Endodermal cell (in vitro differentiated cells): ENCODE measurements at regions not wholly inside any gene's neighbourhood (a gene's known extent, or its start where the extent isn't known, plus 50 kb on each side); places are given as distances from the start of the nearest gene placed in this dataset.
"Not testable (repeated sequence)": the region's sequence is repeated elsewhere in the genome, so short reads cannot be mapped to it uniquely, and the experiment has no call there.

Experiments used
- DNase-seq: peaks from one replicate; pipeline ENCODE4 v3.0.0-alpha.2; 2017
- H3K27ac ChIP-seq: 2 replicates; pipeline ENCODE4 v1.5.1; 2013; ENCODE audit warnings: mild to moderate bottlenecking, low read depth, low read length, moderate library complexity
- H3K27me3 ChIP-seq: 2 replicates; pipeline ENCODE4 v1.6.1; 2013; ENCODE audit warnings: mild to moderate bottlenecking, low read length, moderate library complexity; ENCODE audit not compliant: insufficient read depth, control insufficient read depth, poor library complexity, severe bottlenecking
- H3K36me3 ChIP-seq: 2 replicates; pipeline ENCODE4 v1.7.0; 2013; ENCODE audit warnings: mild to moderate bottlenecking, low read length, moderate library complexity; ENCODE audit not compliant: control insufficient read depth, insufficient read depth
- H3K4me1 ChIP-seq: one replicate; pipeline ENCODE4 v1.7.0; 2013; ENCODE audit warnings: low read length; ENCODE audit not compliant: control insufficient read depth, insufficient read depth
- H3K4me3 ChIP-seq: 2 replicates; pipeline ENCODE4 v1.5.1; 2013; ENCODE audit warnings: mild to moderate bottlenecking, low read length, moderate library complexity
- H3K9ac ChIP-seq: 2 replicates; pipeline ENCODE4 v1.6.1; 2013; ENCODE audit warnings: mild to moderate bottlenecking, low read length, moderate library complexity; ENCODE audit not compliant: poor library complexity, severe bottlenecking; ENCODE audit errors: extremely low read depth
- H3K9me3 ChIP-seq: 2 replicates; pipeline ENCODE4 v1.6.1; 2013; ENCODE audit warnings: mild to moderate bottlenecking, low read length, moderate library complexity; ENCODE audit not compliant: control insufficient read depth
- H3K27ac Mint-ChIP-seq: 2 replicates; pipeline ENCODE4 v1.8.0; 2020; ENCODE audit warnings: mixed read lengths
- H3K27me3 Mint-ChIP-seq: 2 replicates; pipeline ENCODE4 v1.8.0; 2021; ENCODE audit warnings: mild to moderate bottlenecking, mixed read lengths; ENCODE audit not compliant: insufficient read depth
- H3K36me3 Mint-ChIP-seq: 2 replicates; pipeline ENCODE4 v1.8.0; 2020; ENCODE audit warnings: low read depth, mixed read lengths
- H3K4me1 Mint-ChIP-seq: 2 replicates; pipeline ENCODE4 v1.8.0; 2020; ENCODE audit warnings: mixed read lengths
- H3K4me3 Mint-ChIP-seq: 2 replicates; pipeline ENCODE4 v1.8.0; 2020; ENCODE audit warnings: mild to moderate bottlenecking, moderate library complexity, mixed read lengths
- H3K9me3 Mint-ChIP-seq: 2 replicates; pipeline ENCODE4 v1.8.0; 2020; ENCODE audit warnings: mild to moderate bottlenecking, mixed read lengths
- CTCF ChIP-seq: fragments of 200-600 bp; sonication (generic); conservative IDR thresholded peaks from 2 replicates; pipeline ENCODE4 v1.5.0; 2021; ENCODE audit warnings: antibody characterized with exemption, mild to moderate bottlenecking
- WGBS, 2 experiments: methylation state at CpG; one replicate each; pipeline versions ENCODE4 v1.1.5 to v1.1.7; 2013; ENCODE audit warnings: missing lambda C conversion rate in 2 of 2, mixed read lengths in 1 of 2; ENCODE audit not compliant: insufficient coverage in 1 of 2, insufficient read length in 1 of 2; 5-methylcytosine and 5-hydroxymethylcytosine counted together

GRCh38 chr6:114879693-114880092 is 536.9 kb upstream of the HS3ST5 start:
- no peak overlapping the region for H3K27ac Mint-ChIP-seq
- H3K4me1 Mint-ChIP-seq, result no peaks in the 10 kb centered on the region
- H3K27ac ChIP-seq, result no peak overlapping the region
- no peaks in the 10 kb centered on the region for H3K9me3 Mint-ChIP-seq
- H3K9ac ChIP-seq, result no peak overlapping the region
- DNase-seq, result no peak
- no peak overlapping the region for H3K4me3 ChIP-seq
- H3K27me3 ChIP-seq, result no peaks in the 10 kb centered on the region
- H3K9me3 ChIP-seq, result no peaks in the 10 kb centered on the region
- no peaks in the 10 kb centered on the region for H3K36me3 ChIP-seq
- H3K4me3 Mint-ChIP-seq, result no peak overlapping the region
- no peak for TF ChIP-seq CTCF
- H3K27me3 Mint-ChIP-seq, result no peaks in the 10 kb centered on the region
- H3K36me3 Mint-ChIP-seq, result no peaks in the 10 kb centered on the region
- H3K4me1 ChIP-seq, result no peaks in the 10 kb centered on the region

DNA sequence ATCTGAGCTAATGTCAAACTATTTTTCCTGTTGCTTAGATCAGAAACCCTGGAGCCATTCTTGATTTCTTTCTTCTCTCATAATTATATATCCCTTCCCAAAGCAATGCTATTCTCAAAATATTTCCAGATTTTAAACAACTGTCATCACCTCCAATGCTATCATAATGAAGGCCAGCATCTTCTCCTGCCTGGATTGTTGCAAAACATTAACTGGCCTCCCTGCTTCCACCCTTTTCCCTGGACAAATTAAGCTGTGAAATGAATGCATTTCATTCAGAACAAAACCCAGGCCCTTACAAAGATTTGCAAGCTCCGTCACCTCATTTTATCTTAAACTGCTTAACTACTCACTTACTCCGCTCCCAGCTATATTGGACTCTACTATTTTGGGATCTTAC is 535.3 kb upstream of the HS3ST5 start:
- H3K9ac ChIP-seq, result no peak overlapping the region
- no peak for TF ChIP-seq CTCF
- H3K36me3 Mint-ChIP-seq, result no peaks in the 10 kb centered on the region
- no peaks in the 10 kb centered on the region for H3K36me3 ChIP-seq
- H3K9me3 ChIP-seq, result no peaks in the 10 kb centered on the region
- H3K27me3 Mint-ChIP-seq, result no peaks in the 10 kb centered on the region
- H3K4me1 Mint-ChIP-seq, result no peaks in the 10 kb centered on the region
- 94% methylated on average over 2 of the region's 2 CpGs; no CpG with 5 or more reads in 1 of the 2 experiments for WGBS, 2 experiments
- H3K9me3 Mint-ChIP-seq, result no peaks in the 10 kb centered on the region
- no peak overlapping the region for H3K4me3 ChIP-seq
- H3K4me1 ChIP-seq, result no peaks in the 10 kb centered on the region
- no peak for DNase-seq
- no peak overlapping the region for H3K4me3 Mint-ChIP-seq
- no peak overlapping the region for H3K27ac Mint-ChIP-seq
- no peak overlapping the region for H3K27ac ChIP-seq
- no peaks in the 10 kb centered on the region for H3K27me3 ChIP-seq

DNA sequence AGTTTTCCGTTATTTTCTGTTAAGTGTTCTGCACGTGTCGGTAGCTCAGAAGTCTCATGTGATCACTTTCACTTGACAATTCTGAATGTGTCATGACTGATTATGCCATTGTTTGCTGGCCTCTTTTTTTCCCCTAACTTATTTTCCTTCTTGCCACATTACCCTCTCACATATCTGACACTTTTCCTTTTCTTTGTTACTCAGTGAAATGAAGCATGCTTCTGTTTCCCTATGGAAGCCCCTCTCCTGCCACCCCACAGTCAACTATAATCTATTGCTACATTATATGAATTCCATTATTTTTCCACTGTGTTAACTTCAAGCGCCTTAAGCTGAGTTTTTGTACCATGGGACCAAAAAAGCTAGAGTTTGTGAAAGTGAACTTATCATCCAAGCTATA is 531.6 kb upstream of the HS3ST5 start:
- no peaks in the 10 kb centered on the region for H3K27me3 ChIP-seq
- no peak overlapping the region for H3K27ac ChIP-seq
- DNase-seq, result no peak
- no peak overlapping the region for H3K4me3 ChIP-seq
- no peaks in the 10 kb centered on the region for H3K9me3 ChIP-seq
- no peaks in the 10 kb centered on the region for H3K4me1 Mint-ChIP-seq
- WGBS, 2 experiments, result 80 to 98% methylated on average over 3 to 4 of the region's 4 CpGs
- no peak for TF ChIP-seq CTCF
- no peak overlapping the region for H3K27ac Mint-ChIP-seq
- no peak overlapping the region for H3K4me3 Mint-ChIP-seq
- no peaks in the 10 kb centered on the region for H3K36me3 Mint-ChIP-seq
- H3K36me3 ChIP-seq, result no peaks in the 10 kb centered on the region
- no peak overlapping the region for H3K9ac ChIP-seq
- H3K4me1 ChIP-seq, result no peaks in the 10 kb centered on the region
- no peaks in the 10 kb centered on the region for H3K27me3 Mint-ChIP-seq
- H3K9me3 Mint-ChIP-seq, result no peaks in the 10 kb centered on the region

DNA sequence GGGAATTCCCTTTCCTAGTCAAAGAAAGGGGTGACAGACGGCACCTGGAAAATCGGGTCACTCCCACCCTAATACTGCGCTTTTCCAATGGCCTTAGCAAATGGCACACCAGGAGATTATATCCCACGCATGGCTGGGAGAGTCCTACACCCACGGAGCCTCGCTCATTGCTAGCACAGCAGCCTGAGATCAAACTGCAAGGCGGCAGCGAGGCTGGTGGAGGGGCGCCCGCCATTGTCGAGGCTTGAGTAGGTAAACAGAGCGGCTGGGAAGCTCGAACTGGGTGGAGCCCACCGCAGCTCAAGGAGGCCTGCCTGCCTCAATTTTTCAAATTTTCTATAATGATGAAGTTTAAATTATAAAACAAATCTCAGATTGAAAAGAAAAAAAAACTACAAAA is 522.7 kb upstream of the HS3ST5 start:
- not testable (repeated sequence) for H3K4me3 Mint-ChIP-seq, H3K9me3 Mint-ChIP-seq

More for the DNA sequence above, 522.7 kb upstream of the HS3ST5 start:
- DNase-seq, H3K9me3 ChIP-seq, H3K36me3 ChIP-seq, H3K27me3 Mint-ChIP-seq, H3K4me1 ChIP-seq, H3K36me3 Mint-ChIP-seq, H3K27ac ChIP-seq, H3K27me3 ChIP-seq, H3K9ac ChIP-seq, H3K27ac Mint-ChIP-seq, H3K4me3 ChIP-seq, H3K4me1 Mint-ChIP-seq: not testable (repeated sequence)
- 93 to 97% methylated on average over 5 to 14 of the region's 14 CpGs for WGBS, 2 experiments
